WTC11 (cell line): ENCODE measurements at regions not wholly inside any gene's neighbourhood (a gene's known extent, or its start where the extent isn't known, plus 50 kb on each side); places are given as distances from the start of the nearest gene placed in this dataset.

Source experiments
- ATF1 ChIP-seq: sonication (generic); formaldehyde crosslinking; IDR thresholded peaks from 2 replicates; pipeline ENCODE4 v1.8.1; 2023; ENCODE audit warnings: mild to moderate bottlenecking, moderate library complexity, missing genetic modification reagents
- ELF4 ChIP-seq: sonication (generic); formaldehyde crosslinking; IDR thresholded peaks from 2 replicates; pipeline ENCODE4 v1.8.1; 2022; ENCODE audit warnings: low read depth, mild to moderate bottlenecking, moderate library complexity, missing genetic modification reagents
- MYBL2 ChIP-seq: sonication (generic); formaldehyde crosslinking; IDR thresholded peaks from 2 replicates; pipeline ENCODE4 v1.8.1; 2023; ENCODE audit warnings: mild to moderate bottlenecking, moderate library complexity, missing genetic modification reagents
- NR3C1 ChIP-seq: sonication (generic); formaldehyde crosslinking; conservative IDR thresholded peaks from 2 replicates; pipeline ENCODE4 v1.8.1; 2023; ENCODE audit warnings: low read depth, mild to moderate bottlenecking, missing genetic modification reagents
- SMAD4 ChIP-seq: sonication (generic); formaldehyde crosslinking; IDR thresholded peaks from 2 replicates; pipeline ENCODE4 v1.8.0; 2022; ENCODE audit warnings: mild to moderate bottlenecking, missing genetic modification reagents
- TEAD4 ChIP-seq: sonication (generic); formaldehyde crosslinking; IDR thresholded peaks from 2 replicates; pipeline ENCODE4 v1.8.0; 2022; ENCODE audit warnings: mild to moderate bottlenecking, missing genetic modification reagents
- TF ChIP-seq, protein P1 (sequence below): fragments of 200-600 bp; IDR thresholded peaks from 2 replicates; pipeline ENCODE4 v1.8.0; 2022; ENCODE audit warnings: antibody characterized with exemption
- TF ChIP-seq, protein P2 (sequence below): sonication (generic); formaldehyde crosslinking; IDR thresholded peaks from 2 replicates; pipeline ENCODE4 v1.8.0; 2022; ENCODE audit warnings: mild to moderate bottlenecking, missing genetic modification reagents
- TF ChIP-seq, protein P3 (sequence below): sonication (generic); formaldehyde crosslinking; IDR thresholded peaks from 2 replicates; pipeline ENCODE4 v1.8.1; 2023; ENCODE audit warnings: mild to moderate bottlenecking, moderate library complexity, missing genetic modification reagents
- TF ChIP-seq, protein P4 (sequence below): sonication (generic); formaldehyde crosslinking; conservative IDR thresholded peaks from 2 replicates; pipeline ENCODE4 v1.8.1; 2022; ENCODE audit warnings: mild to moderate bottlenecking, missing genetic modification reagents
- TF ChIP-seq, protein P5 (sequence below): sonication (generic); formaldehyde crosslinking; IDR thresholded peaks from 2 replicates; pipeline ENCODE4 v1.8.1; 2022; ENCODE audit warnings: mild to moderate bottlenecking, missing genetic modification reagents, moderate library complexity, borderline replicate concordance
- TF ChIP-seq, protein P6 (sequence below): sonication (generic); formaldehyde crosslinking; IDR thresholded peaks from 2 replicates; pipeline ENCODE4 v1.8.0; 2022; ENCODE audit warnings: mild to moderate bottlenecking, missing genetic modification reagents

DNA sequence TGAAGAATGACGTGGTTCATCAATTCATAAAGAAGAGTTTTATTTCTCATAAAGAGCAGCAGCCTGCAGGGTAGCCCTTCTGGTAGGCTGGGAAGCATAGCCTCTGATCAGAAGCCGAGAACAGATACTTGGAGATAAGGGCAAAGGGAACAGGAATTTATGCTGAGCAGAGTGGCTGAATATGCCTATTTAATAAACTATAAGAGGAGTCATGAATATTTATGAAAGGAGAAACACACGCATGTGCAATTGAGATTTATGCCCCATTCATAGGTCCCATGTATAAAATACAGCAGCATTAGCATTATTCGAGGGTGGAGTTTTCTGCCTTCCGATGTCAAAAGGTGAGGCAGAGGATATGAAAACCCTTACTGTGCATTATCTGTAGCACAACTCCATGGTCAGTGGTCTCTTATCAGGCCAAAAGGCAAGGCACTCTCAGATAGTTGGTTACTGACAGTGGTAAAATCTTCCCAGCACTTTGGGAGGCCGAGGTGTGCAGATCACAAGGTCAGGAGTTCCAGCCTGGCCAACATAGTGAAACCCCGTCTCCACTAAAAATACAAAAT is 569.1 kb downstream of the ACTL7B start:
- TF ChIP-seq, protein P1, sequence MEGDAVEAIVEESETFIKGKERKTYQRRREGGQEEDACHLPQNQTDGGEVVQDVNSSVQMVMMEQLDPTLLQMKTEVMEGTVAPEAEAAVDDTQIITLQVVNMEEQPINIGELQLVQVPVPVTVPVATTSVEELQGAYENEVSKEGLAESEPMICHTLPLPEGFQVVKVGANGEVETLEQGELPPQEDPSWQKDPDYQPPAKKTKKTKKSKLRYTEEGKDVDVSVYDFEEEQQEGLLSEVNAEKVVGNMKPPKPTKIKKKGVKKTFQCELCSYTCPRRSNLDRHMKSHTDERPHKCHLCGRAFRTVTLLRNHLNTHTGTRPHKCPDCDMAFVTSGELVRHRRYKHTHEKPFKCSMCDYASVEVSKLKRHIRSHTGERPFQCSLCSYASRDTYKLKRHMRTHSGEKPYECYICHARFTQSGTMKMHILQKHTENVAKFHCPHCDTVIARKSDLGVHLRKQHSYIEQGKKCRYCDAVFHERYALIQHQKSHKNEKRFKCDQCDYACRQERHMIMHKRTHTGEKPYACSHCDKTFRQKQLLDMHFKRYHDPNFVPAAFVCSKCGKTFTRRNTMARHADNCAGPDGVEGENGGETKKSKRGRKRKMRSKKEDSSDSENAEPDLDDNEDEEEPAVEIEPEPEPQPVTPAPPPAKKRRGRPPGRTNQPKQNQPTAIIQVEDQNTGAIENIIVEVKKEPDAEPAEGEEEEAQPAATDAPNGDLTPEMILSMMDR = no peak
- TF ChIP-seq, protein P2, sequence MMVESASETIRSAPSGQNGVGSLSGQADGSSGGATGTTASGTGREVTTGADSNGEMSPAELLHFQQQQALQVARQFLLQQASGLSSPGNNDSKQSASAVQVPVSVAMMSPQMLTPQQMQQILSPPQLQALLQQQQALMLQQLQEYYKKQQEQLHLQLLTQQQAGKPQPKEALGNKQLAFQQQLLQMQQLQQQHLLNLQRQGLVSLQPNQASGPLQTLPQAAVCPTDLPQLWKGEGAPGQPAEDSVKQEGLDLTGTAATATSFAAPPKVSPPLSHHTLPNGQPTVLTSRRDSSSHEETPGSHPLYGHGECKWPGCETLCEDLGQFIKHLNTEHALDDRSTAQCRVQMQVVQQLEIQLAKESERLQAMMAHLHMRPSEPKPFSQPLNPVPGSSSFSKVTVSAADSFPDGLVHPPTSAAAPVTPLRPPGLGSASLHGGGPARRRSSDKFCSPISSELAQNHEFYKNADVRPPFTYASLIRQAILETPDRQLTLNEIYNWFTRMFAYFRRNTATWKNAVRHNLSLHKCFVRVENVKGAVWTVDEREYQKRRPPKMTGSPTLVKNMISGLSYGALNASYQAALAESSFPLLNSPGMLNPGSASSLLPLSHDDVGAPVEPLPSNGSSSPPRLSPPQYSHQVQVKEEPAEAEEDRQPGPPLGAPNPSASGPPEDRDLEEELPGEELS (CRISPR knock-in tag) = no peak
- TF ChIP-seq SMAD4 (CRISPR knock-in tag) (no peak), NR3C1 (CRISPR knock-in tag) (no peak), ELF4 (CRISPR knock-in tag) (no peak), TEAD4 (CRISPR knock-in tag) (no peak), ATF1 (CRISPR knock-in tag) (no peak), MYBL2 (no peak)
- TF ChIP-seq, protein P3, sequence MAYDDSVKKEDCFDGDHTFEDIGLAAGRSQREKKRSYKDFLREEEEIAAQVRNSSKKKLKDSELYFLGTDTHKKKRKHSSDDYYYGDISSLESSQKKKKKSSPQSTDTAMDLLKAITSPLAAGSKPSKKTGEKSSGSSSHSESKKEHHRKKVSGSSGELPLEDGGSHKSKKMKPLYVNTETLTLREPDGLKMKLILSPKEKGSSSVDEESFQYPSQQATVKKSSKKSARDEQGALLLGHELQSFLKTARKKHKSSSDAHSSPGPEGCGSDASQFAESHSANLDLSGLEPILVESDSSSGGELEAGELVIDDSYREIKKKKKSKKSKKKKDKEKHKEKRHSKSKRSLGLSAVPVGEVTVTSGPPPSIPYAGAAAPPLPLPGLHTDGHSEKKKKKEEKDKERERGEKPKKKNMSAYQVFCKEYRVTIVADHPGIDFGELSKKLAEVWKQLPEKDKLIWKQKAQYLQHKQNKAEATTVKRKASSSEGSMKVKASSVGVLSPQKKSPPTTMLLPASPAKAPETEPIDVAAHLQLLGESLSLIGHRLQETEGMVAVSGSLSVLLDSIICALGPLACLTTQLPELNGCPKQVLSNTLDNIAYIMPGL (CRISPR knock-in tag) = no peak
- TF ChIP-seq, protein P4, sequence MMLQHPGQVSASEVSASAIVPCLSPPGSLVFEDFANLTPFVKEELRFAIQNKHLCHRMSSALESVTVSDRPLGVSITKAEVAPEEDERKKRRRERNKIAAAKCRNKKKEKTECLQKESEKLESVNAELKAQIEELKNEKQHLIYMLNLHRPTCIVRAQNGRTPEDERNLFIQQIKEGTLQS (CRISPR knock-in tag) = no peak
- TF ChIP-seq, protein P5, sequence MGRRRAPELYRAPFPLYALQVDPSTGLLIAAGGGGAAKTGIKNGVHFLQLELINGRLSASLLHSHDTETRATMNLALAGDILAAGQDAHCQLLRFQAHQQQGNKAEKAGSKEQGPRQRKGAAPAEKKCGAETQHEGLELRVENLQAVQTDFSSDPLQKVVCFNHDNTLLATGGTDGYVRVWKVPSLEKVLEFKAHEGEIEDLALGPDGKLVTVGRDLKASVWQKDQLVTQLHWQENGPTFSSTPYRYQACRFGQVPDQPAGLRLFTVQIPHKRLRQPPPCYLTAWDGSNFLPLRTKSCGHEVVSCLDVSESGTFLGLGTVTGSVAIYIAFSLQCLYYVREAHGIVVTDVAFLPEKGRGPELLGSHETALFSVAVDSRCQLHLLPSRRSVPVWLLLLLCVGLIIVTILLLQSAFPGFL = no peak
- TF ChIP-seq, protein P6, sequence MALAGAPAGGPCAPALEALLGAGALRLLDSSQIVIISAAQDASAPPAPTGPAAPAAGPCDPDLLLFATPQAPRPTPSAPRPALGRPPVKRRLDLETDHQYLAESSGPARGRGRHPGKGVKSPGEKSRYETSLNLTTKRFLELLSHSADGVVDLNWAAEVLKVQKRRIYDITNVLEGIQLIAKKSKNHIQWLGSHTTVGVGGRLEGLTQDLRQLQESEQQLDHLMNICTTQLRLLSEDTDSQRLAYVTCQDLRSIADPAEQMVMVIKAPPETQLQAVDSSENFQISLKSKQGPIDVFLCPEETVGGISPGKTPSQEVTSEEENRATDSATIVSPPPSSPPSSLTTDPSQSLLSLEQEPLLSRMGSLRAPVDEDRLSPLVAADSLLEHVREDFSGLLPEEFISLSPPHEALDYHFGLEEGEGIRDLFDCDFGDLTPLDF = no peak
